ENCODE measurements at regions not wholly inside any gene's neighbourhood (a gene's known extent, or its start where the extent isn't known, plus 50 kb on each side); places are given as distances from the start of the nearest gene placed in this dataset.

- Histone ChIP-seq H3K27ac (no peak overlapping the region), H3K36me3 (no peaks in the 10 kb centered on the region), H3K9me3 (no peaks in the 10 kb centered on the region), H3K4me1 (no peaks in the 10 kb centered on the region), H3K27me3 (peaks cover 0 to 5% (median 0%) of the 10 kb centered on the region in 9 donors), H3K4me3 (no peak overlapping the region)
- TF ChIP-seq CTCF (IDR thresholded peaks at IDR 0.05): no peak
- TF ChIP-seq POLR2A (IDR thresholded peaks at IDR 0.05): no peak
- 54 to 79% (median 75%) methylated on average over 3 of the region's 3 CpGs for WGBS, 4 donors
- no peak for ATAC-seq
- no peak for DNase-seq
- intact Hi-C loops (cut with DNase I): no loop called here
These were observed 298.3 kb upstream of the DIAPH2 start for GRCh38 chrX:96386325-96386724.

- DNase-seq (no peak), ATAC-seq (no peak)
- intact Hi-C loops (cut with DNase I): no loop called here
- TF ChIP-seq CTCF (IDR thresholded peaks at IDR 0.05) (no peak), POLR2A (IDR thresholded peaks at IDR 0.05) (no peak)
- Histone ChIP-seq H3K4me3 (no peak overlapping the region), H3K36me3 (no peaks in the 10 kb centered on the region), H3K27ac (no peak overlapping the region), H3K9me3 (no peaks in the 10 kb centered on the region), H3K27me3 (peaks cover 0 to 5% (median 0%) of the 10 kb centered on the region in 9 donors), H3K4me1 (no peaks in the 10 kb centered on the region)
- 89 to 100% (median 94%) methylated on average over 2 of the region's 2 CpGs for WGBS, 4 donors
These were observed 297.7 kb upstream of the DIAPH2 start for GRCh38 chrX:96386981-96387380.

GRCh38 chrX:96387801-96388200 lies 296.8 kb upstream of the DIAPH2 start:
- no peak overlapping the region for H3K27ac ChIP-seq
- DNase-seq (no peak), ATAC-seq (no peak)
- H3K9me3 ChIP-seq: no peaks in the 10 kb centered on the region
- TF ChIP-seq POLR2A (IDR thresholded peaks at IDR 0.05) (no peak), CTCF (IDR thresholded peaks at IDR 0.05) (no peak)
- H3K4me3 ChIP-seq: no peak overlapping the region
- WGBS, 4 donors: 66 to 87% (median 72%) methylated on average over 2 of the region's 2 CpGs
- H3K27me3 ChIP-seq: peaks cover 0 to 5% (median 0%) of the 10 kb centered on the region in 9 donors
- no peaks in the 10 kb centered on the region for H3K36me3 ChIP-seq
- no peaks in the 10 kb centered on the region for H3K4me1 ChIP-seq
- intact Hi-C loops (cut with DNase I): no loop called here

GRCh38 chrX:96389281-96390047 lies 295.2 kb upstream of the DIAPH2 start:
- H3K9me3 ChIP-seq: no peaks in the 10 kb centered on the region
- peaks cover 0 to 5% (median 0%) of the 10 kb centered on the region in 9 donors for H3K27me3 ChIP-seq
- H3K4me3 ChIP-seq: no peak overlapping the region
- no peak overlapping the region for H3K27ac ChIP-seq
- TF ChIP-seq POLR2A (IDR thresholded peaks at IDR 0.05): no peak
- TF ChIP-seq CTCF (IDR thresholded peaks at IDR 0.05): no peak
- no peak for DNase-seq
- no peaks in the 10 kb centered on the region for H3K4me1 ChIP-seq
- intact Hi-C loops (cut with DNase I): no loop called here
- 57 to 78% (median 65%) methylated on average over 5 of the region's 5 CpGs for WGBS, 4 donors
- no peaks in the 10 kb centered on the region for H3K36me3 ChIP-seq
- ATAC-seq: no peak

Data from heart left ventricle (tissue), 16 donors.